GM19035 (cell line): ENCODE measurements at regions not wholly inside any gene's neighbourhood (a gene's known extent, or its start where the extent isn't known, plus 50 kb on each side); places are given as distances from the start of the nearest gene placed in this dataset.
"Not testable (repeated sequence)": the region's sequence is repeated elsewhere in the genome, so short reads cannot be mapped to it uniquely, and the experiment has no call there.

Source experiments
- ATAC-seq: cut with Tn5 transposase; IDR thresholded peaks from one replicate; pipeline ENCODE4 v1.9.1; 2021; ENCODE audit not compliant: unreplicated experiment

GRCh38 chr1:99062192-99062591 lies 57.5 kb upstream of the PLPPR5 start:
- no peak for ATAC-seq

DNA sequence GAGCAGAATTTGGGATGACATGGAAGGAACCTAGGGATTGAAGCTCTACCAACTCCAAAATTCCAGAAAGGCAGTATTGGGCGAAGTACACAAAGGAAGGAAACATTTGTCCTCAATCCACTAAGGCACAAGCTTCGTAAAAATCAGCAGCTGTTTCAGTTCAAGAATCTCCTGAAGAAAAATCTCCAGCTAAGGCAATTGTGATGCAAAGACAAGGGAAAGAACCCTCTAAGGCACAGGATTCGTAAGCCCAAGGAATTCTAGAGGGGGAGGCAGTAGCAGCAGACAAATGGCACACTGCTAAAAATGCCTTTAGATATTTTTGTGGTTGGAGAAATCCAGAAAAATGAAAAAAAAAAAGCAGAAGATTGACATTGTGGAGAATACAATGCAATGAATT lies 64.5 kb upstream of the PLPPR5 start:
- no peak for ATAC-seq

GRCh38 chr1:99078529-99078928 lies 73.9 kb upstream of the PLPPR5 start:
- ATAC-seq, result not testable (repeated sequence)

DNA sequence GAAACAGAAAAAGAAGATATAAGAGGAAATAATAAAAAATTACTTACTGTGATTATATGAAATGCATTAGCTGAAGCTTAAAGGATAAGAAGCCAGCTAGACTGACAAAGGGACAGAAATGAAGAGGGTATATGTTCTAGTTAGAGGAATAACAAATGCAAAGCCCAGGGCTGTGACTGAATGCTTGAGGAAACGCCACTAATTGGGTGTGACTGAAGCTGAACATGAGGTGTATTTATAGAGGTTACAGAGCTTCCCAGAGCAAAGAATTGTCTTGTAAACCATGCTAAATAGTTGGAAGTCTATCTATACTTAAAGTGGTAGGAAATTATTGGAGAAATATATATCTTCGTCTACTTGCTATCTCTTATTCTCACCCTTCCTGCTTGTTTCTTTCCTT lies 77.7 kb upstream of the PLPPR5 start:
- no peak for ATAC-seq

DNA sequence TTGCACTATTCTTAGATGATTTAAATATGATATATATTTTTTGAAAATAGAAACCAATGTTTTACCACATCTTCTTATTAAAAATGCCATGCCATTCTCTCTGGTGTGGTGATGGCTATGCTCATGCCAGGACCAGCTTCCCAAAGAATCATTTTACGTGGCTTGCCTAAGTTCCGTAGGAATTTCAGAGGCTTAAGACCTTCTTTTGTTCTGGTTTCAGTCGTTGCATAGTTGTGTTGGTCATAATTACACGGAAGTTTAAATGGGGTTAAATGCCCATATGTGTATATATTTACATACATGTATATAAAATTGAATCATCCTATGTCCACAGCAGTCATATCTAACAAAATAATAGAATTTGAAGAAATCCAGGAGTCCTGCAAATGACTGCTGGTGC lies 78.7 kb upstream of the PLPPR5 start:
- no peak for ATAC-seq

DNA sequence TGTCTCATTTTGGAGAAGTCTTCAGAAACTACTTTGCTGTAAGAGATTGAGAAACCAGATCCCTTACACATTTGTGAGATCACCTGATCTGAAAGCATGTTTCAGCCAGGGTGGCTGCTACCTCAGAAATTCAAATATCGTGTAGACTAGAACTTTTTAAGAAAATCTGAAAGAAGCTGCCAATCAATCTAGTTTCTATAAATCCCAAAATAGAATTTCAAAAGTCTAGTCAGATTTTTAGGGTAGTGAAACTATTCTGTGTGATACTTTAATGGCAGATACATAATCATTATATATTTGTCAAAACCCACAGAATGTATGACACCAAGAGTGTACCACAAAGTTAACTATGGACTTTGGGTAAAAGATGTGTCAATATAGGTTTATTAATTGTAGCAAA lies 79.9 kb upstream of the PLPPR5 start:
- ATAC-seq, result peak; percentile 74

DNA sequence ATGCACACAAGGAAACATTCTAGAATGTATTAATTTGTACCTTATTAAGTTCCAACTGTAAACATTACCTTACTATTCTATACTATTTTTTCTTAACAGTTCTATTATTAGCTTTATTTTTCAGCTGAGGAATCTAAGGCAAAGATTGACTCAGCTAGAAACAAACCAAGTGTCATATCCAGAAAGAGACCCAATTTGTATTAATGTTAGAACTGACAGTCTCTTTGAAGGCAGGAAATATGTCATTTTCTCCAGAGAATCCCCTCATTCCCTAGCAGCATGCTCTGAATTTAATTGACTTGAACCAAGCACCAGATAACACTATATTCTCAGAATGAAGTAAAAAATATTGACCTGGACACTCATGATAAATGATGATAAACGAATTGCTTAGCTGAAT lies 81.4 kb upstream of the PLPPR5 start:
- no peak for ATAC-seq

DNA sequence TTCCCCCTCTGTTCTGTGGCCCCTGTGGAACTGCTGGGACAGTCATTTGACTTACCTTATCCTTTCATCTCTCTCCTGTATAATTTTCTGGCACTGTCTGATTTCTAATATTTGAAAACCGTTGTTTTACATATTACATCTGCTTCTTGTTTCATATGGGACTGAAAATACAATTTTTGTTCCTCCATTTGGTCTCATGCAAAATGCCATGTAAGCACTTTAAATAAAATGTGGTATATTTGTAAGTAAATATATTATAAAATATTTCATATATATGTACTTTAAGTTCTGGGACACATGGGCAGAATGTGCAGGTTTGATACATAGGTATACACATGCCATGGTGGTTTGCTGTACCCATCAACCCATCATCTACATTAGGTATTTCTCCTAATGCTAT lies 93.9 kb upstream of the PLPPR5 start:
- ATAC-seq, result no peak

DNA sequence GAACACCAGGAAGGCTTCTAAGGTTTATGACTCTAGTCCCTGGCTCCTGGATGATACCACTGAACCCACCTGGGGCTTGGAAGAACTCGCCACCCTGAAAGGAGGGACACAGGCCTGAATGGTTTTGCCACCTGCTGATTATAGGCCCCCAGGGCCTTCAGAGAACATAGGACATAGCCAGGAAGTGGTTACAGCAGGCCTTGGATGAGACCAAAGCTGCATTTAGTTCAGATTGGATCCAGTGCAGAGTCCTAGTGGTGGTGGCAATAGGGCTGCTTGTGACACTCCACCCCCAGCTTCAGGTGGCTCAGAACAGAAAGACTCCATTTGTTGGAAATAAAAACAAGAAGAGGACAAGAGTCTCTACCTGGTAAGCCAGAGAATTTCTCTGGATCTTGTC lies 101.6 kb upstream of the PLPPR5 start:
- ATAC-seq, result no peak

GRCh38 chr1:99107680-99108079 lies 103.0 kb upstream of the PLPPR5 start:
- no peak for ATAC-seq

- no peak for ATAC-seq
Measured at GRCh38 chr1:99110140-99111041, 105.7 kb upstream of the PLPPR5 start.

DNA sequence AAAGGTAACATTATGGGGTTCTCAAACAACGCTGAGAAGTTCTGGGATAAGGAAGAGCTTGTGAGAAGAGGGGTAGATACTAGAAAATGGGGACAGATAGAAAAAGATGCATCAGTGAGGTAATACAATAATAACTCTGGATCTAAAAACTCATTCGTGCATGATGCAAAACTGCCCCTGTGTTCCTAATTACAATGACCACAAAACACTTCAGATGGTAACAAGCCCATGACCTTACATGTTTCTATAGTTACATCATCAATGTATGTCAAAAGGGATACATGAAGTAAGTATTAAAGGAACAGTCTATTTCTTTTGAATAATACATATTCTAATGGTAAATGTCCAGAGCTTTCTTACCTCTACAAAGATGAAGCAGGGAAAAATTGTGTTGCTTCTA lies 110.6 kb upstream of the PLPPR5 start:
- no peak for ATAC-seq

DNA sequence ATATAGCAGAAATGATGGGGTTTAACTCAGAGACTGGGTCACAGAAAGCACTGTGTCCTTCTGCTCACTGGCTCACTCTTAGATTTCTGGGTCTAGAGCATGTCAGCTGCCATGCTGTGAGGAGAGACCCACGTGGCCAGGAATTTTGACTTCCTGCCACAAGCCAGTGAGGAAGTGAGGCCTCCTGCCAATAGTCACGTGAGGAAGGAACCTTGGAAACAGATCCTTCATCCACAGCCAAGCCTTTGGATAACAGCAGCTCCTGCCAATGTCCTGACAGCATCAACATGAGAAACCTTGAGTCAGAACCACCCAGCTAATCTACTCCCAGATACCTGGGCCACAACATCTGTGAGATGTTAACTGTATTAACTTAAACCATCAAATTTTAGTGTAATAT lies 114.5 kb upstream of the PLPPR5 start:
- ATAC-seq, result no peak

DNA sequence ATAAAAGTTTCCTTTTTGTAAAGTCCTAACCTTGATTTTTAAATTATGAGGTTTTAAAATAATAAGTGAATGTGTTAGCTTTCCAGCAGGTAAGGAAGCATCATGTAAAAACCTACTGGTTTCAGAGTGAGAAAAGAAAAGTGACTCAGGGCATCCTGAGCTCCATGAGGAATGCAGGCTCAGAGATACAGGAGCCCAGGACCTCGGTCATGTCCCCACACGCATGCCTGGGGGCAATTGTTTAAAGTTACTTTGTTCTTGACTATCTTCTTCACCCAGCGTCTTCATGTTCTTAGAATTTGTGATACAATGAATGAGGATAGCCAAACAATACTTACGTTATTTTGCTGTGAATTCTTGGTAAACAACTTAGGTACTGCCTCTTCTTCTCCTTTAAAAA lies 117.4 kb upstream of the PLPPR5 start:
- no peak for ATAC-seq

GRCh38 chr1:99123936-99124335 lies 119.3 kb upstream of the PLPPR5 start:
- no peak for ATAC-seq

DNA sequence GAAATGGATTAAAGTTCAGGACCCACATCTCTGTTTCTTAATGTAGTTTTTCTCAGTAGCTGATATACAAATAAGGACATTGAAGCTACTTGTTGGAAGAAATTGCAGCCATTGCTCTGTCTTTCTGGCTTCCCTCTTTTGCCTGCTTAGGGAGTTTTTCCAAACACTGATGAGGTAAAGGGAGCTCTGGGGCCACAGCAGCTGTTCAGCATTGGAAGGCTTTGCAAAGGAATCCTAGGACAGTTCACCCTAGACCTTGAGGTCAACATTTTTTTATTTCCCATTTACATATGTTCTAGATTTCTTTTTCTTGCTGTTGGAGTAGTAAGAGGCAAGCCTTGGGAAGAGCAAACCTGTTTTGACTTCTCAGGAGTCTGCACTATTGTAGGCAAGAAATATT lies 126.9 kb upstream of the PLPPR5 start:
- ATAC-seq, result no peak

GRCh38 chr1:99133756-99134500 lies 129.3 kb upstream of the PLPPR5 start:
- no peak for ATAC-seq

DNA sequence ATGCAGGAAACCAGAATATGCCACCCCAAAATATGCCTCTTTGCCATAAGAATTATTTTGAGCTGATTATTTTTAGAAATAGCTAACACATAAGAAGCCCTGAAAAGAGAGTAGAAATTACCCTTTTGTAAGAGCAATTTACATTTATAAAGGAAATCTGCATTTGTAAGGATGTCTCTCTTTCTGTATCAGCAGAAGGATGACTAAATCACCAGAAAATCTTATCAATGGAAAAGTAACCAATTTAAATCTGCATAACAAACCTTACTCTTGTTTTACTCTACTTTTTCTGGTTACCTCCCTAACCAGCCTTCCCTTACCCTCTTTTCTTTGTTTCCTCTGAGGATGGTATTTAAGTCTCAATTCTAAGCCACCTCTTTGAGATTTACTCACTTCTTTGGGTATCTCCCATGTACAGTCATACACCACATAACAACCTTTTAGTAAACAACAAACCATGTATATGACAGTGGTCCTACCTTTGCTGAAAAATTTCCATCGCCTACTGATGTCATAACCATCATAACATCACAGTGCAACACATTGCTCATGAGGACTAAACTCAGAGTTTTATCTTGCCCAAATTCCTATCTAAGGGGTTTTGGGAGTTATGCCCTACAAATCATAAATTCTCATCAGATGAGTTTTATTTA lies 126.6 kb upstream of the PLPPR4 start:
- ATAC-seq, result no peak

GRCh38 chr1:99139876-99140275 lies 124.4 kb upstream of the PLPPR4 start:
- ATAC-seq, result no peak

GRCh38 chr1:99146129-99146848 lies 118.0 kb upstream of the PLPPR4 start:
- no peak for ATAC-seq

DNA sequence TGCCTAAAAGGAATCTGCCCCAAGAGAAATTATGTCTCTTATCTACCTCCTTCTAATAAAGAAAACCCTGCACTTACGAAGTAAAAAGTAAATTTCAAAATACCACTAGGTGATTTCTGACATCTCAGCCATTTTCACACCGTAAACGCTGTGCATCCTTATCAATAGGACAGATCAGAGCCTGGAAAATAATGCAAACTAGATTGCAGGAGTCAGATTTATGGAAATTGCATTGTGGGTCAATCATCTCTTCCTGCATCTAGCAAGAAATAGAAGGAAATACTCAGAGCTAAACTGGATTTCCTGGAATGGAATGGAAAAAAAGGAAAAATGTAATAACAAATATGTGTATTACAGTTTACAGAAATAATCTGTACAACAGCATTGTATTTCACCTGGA lies 114.3 kb upstream of the PLPPR4 start:
- ATAC-seq, result no peak
